HL-60 (cell line): ENCODE measurements at regions not wholly inside any gene's neighbourhood (a gene's known extent, or its start where the extent isn't known, plus 50 kb on each side); places are given as distances from the start of the nearest gene placed in this dataset.

ENCODE experiments used
- DNase-seq, 2 experiments: peaks; one replicate each; pipeline ENCODE4 v3.0.0-alpha.2; 2010 to 2020; ENCODE audit warnings: low read depth in 1 of 2, low spot score in 1 of 2
- H3K27ac ChIP-seq: fragments of 250-450 bp; sonication (Bioruptor Pico); replicated peaks from 2 replicates; pipeline ENCODE4 v1.5.1; 2020; ENCODE audit warnings: mild to moderate bottlenecking, moderate library complexity
- H3K27me3 ChIP-seq: fragments of 250-450 bp; sonication (Bioruptor Pico); 2 replicates; pipeline ENCODE4 v1.5.1; 2021; ENCODE audit warnings: mild to moderate bottlenecking, moderate library complexity; ENCODE audit not compliant: insufficient read depth, poor library complexity, severe bottlenecking
- H3K4me3 ChIP-seq: replicated peaks from 2 replicates; pipeline ENCODE4 v1.5.1; 2011; ENCODE audit warnings: mild to moderate bottlenecking, control low read depth, low read length; ENCODE audit not compliant: insufficient read depth
- CTCF ChIP-seq: IDR thresholded peaks from one replicate; pipeline ENCODE4 v1.5.1; 2011; ENCODE audit warnings: low read length, control low read depth, inconsistent platforms; ENCODE audit not compliant: insufficient read depth
- GABPA ChIP-seq: IDR thresholded peaks from 2 replicates; pipeline ENCODE4 v1.6.1; 2012; ENCODE audit warnings: low read depth
- POLR2AphosphoS5 ChIP-seq: IDR thresholded peaks from 2 replicates; pipeline ENCODE4 v1.6.1; 2012; ENCODE audit warnings: low read depth
- REST ChIP-seq: IDR thresholded peaks from 2 replicates; pipeline ENCODE4 v1.6.1; 2012; ENCODE audit warnings: low read depth; ENCODE audit not compliant: insufficient replicate concordance
- SPI1 ChIP-seq: IDR thresholded peaks from 2 replicates; pipeline ENCODE4 v1.6.1; 2012; ENCODE audit warnings: low read depth, mild to moderate bottlenecking, borderline replicate concordance

GRCh38 chr14:58725871-58726270 is 88.1 kb downstream of the DACT1 start:
- Histone ChIP-seq H3K4me3 (no peak overlapping the region), H3K27me3 (no peaks in the 10 kb centered on the region), H3K27ac (no peak overlapping the region)
- TF ChIP-seq SPI1 (no peak), GABPA (no peak), REST (no peak), POLR2AphosphoS5 (no peak), CTCF (no peak)
- DNase-seq: no peak

GRCh38 chr14:58730792-58731464 is 93.2 kb downstream of the DACT1 start:
- TF ChIP-seq POLR2AphosphoS5 (no peak), CTCF (no peak), REST (no peak), SPI1 (no peak), GABPA (no peak)
- Histone ChIP-seq H3K4me3 (no peak overlapping the region), H3K27me3 (no peaks in the 10 kb centered on the region), H3K27ac (no peak overlapping the region)
- no peak for DNase-seq

GRCh38 chr14:58731465-58732293 is 93.9 kb downstream of the DACT1 start:
- H3K27me3 ChIP-seq: no peaks in the 10 kb centered on the region
- no peak overlapping the region for H3K27ac ChIP-seq
- no peak for TF ChIP-seq REST
- no peak for TF ChIP-seq POLR2AphosphoS5
- no peak for TF ChIP-seq CTCF
- TF ChIP-seq GABPA: no peak
- TF ChIP-seq SPI1: no peak
- no peak for DNase-seq
- H3K4me3 ChIP-seq: no peak overlapping the region
